HG02981 (cell line): ENCODE measurements at regions not wholly inside any gene's neighbourhood (a gene's known extent, or its start where the extent isn't known, plus 50 kb on each side); places are given as distances from the start of the nearest gene placed in this dataset.

Source experiments
- ATAC-seq: cut with Tn5 transposase; IDR thresholded peaks from one replicate; pipeline ENCODE4 v1.9.1; 2021; ENCODE audit warnings: mild to moderate bottlenecking, moderate library complexity; ENCODE audit not compliant: unreplicated experiment

DNA sequence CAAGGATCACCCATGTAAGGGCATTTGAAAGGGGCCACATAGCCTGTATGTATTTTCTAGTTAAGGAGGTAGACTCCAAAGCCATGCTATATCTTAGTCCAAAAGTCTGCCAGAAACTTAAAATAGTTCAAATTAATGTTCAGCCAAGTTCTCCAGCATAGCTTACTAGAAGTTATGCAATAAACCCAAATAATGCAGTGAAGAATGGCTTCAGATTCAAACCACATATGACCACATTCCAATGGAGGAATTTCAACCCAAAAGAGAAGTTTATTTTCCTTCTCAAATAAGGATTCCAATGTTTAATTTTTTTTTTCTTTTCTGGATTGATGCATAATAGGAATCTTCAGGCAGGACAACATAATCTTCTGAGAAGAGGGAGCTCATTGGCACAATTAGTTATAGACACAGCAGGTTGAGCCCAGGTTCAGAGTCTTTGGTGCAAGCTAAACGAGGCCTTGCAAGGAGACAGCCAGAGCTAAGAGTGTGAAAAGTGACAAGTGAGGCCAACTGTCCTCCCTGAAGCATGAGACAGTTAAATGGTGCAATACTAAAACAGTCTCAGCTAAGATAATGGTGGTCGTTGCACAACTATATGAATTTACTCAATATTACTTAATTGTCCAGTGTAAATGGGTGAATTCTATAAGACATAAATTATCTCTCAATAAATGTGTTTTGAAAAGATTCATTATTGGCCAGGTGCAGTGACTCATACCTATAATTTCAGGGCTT lies 598.8 kb upstream of the CDH4 start:
- ATAC-seq: no peak

DNA sequence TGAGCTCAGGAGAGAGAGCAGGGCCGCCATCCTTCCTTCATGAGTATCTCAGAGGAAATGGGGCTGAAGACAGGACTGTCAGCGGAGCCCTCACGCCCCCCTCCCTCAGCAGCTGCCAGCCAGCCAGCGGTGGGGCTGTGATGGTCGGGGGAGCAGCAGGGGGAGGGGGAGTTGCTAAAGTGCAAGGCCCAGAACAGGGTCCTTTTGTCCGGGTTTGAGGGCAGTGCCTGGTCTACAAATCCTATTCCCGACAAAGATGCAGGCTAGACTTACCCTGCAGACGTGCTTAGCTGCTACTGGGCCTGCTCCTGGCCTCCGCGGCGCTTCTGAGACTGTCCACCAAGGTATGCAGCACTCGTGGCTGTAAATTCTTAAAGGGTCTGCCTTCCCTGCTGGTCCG lies 593.4 kb upstream of the CDH4 start:
- ATAC-seq: no peak

DNA sequence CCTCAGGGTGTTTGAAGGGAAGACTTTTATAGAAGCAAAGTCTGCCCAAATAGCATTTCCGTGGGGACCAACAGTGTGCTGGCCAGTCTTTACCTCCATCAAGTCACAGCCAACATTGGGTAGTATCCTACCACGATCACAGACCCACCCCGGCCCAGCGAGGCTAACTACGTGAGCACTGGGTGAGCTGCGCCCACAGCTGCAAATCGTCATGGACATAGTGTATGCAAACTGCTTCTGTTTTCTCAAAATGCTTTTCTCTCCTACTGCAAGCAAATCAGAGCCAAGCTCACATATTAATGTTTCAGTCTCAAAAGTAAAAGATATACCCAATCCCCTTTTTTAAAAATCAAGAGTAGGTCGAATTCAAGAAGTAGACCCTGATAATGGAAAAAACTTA lies 592.8 kb upstream of the CDH4 start:
- no peak for ATAC-seq

DNA sequence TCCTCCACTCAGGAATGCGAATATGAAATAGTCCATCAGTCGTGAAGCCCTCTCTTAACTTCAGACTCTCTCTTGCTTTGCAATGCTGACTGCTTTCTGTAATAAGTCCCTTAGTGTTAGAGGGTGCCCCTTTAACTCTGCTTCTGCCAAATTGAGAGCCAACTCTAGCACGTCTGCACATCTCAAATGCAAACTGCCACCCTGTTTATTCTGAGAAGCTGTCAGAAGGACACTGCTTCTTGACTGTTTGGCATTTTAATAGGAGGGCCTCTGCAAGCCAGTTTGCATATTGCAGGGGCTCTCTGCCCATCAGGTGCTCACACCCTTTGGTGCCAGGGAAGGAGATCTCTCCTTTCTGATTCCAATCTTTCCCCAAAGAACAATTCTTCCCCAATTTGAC lies 589.8 kb upstream of the CDH4 start:
- no peak for ATAC-seq

DNA sequence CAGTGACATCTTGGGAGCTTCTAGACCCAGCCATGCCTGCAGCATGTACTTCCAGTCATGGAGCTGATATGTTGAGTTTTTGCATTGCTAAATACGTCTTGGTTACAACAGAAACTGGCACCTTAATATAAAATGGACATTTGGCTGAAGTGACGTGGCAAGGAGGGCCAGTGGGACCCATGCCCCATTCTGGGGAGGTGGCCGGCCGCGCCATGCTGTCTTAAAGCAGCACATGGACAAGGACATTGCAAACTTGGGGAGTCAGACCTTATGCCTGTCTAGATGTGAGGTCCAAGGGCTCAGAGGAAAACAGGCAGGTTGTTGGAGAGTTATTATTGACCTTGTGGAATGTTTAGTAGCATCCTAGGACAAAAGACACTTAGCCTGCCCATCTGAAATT lies 588.0 kb upstream of the CDH4 start:
- ATAC-seq: no peak

DNA sequence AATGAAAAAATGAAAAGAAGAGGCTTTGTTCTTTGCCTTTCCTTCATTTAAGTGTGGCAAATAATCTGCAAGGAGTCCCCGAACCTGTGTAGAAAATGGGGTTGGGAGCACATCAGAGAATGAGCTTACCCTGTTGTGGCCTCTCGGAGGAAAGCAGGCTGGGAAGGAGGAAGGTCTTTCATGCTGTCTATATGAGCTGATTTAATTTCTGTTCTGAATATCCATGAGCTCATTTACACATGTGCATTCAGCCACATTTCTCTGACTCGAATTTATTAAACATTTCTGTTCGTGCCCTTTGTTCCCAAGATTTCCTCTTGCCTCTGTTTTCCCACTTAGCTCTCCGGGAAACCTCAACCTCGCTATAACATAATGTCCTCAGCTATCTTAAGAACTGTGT lies 584.4 kb upstream of the CDH4 start:
- ATAC-seq: no peak

DNA sequence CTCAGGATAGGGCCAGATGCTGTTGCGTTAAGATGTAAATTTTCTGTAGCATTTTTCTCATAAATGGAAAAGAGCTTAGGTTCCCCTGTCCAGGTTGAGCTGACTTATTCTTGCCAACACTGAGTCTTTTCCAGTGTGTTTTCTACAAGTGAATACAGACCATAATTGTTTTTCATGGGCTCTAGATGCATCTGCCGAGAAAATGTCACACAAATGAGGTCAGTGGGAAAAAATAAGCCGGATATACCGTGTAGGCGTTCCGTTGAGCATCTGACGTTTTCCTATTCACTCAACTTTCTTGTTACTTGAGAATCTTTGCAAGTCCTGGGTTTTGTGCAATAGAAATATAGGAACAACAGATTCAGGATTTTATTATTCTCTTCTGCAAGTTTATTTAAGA lies 582.9 kb upstream of the CDH4 start:
- ATAC-seq: no peak

DNA sequence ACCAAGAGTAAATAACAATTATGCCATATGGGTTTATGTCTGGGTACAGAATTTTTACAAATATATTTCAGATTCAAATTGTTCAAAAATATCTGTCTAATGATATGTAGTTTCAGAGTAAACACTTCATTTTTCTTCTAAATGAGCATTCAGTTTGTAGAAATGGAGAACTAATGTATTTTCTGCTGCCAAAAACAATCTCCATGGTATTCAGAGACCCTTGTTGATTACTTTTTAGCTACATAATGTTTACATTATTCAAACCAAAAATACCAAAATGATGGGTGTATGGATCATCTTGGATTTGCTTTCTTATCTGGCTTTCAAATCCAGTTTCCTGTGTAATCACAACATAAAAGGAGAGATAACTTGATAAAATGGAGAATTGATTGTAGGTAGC lies 576.0 kb upstream of the CDH4 start:
- no peak for ATAC-seq

DNA sequence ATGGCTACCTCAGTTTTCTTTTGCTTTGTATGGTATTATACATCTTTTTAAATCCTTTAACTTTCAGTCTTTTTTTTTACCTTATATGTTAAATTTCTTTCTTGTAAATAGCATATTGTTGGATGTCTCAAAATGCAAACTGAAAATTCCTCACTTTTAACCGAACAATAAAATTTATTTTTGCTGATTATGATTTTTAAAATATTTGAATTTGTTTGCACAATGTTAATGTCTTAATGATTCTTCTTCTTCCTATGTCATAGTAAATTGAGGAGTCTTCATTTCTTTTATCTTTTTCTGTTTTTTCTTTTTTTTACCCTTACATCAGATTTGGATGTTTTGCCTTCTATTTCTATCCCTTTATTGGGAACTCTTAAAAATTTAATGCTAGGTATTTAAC lies 574.2 kb upstream of the CDH4 start:
- ATAC-seq: no peak

DNA sequence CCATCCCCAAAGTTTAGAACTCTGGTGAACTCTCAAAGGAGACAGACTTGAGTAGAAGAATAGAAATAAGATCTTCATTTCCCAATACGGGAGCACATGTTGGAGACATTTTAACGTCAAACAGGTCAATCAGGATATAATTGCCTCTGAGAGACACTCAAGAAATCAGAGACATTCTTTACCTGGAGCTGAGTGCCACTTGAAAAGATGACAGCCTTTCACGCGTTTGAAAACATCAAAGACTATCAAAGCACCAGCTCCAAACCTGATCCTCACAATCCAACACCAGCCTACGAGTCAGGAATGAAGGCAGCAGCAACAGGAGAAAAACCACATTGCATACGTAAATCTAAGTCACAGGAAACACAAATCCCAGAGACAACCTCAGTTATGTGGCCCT lies 571.5 kb upstream of the CDH4 start:
- ATAC-seq: no peak

DNA sequence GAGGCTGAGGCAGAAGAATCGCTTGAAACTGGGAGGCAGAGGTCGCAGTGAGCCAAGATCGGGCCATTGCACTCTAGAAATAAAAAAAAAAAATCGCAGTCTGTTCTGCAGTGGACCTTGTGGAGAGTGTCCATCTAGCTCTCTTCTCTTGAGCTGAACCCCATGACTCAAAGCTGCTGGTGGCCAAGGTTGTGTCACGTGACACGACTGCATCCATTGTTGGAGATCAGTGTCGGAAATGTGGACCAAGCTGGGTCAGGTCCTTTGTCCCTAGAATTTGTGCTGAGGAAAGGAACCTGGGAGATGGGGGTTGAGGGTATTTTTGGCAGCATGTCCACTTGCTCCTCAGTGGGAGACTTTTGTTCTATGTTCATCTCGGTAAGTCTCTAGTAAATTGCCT lies 564.8 kb upstream of the CDH4 start:
- no peak for ATAC-seq

DNA sequence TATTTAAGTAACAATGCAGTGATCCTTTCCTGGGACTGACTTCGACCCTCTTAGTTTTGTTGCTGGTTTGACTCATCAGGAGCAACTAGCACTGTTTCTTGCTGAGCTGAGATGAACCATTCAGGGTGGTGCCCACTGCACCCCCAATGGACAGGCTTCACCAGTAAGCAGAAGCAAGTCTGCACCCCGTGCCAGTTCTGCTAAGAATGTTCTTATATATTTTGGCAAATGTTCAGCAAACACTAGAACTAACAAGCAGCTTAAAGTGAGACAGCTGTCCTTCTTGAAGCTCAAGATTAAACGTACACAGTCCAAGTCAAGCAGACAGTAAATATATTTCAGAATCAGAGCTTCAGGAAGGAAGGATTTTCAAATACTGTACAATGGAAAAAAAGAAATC lies 561.3 kb upstream of the CDH4 start:
- ATAC-seq: no peak

DNA sequence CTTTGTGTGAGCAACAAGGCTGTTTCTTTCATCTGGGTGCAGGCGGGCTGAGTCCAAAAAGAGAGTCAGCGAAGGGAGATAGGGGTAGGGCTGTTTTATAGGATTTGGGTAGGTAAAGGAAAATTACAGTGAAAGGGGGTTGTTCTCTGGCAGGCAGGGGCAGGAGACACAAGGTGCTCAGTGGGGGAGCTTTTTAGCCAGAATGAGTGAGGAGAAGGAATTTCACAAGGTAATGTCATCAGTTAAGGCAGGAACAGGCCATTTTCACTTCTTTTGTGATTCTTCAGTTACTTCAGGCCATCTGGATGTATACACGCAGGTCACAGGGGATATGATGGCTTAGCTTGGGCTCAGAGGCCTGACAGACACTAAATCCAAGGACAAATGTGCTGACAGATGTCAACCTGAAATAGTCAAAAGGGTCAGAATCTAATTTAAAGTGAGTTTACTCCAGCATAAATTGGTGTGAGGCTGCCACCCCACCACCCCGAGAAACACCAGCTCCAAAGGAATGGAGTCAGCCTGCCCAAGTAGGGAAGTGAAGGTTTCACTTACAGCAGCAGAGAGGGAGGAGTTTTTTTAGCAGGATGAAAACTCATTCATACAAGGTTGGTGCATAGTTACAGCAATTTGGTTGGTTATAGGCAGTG lies 560.0 kb upstream of the CDH4 start:
- ATAC-seq: no peak

DNA sequence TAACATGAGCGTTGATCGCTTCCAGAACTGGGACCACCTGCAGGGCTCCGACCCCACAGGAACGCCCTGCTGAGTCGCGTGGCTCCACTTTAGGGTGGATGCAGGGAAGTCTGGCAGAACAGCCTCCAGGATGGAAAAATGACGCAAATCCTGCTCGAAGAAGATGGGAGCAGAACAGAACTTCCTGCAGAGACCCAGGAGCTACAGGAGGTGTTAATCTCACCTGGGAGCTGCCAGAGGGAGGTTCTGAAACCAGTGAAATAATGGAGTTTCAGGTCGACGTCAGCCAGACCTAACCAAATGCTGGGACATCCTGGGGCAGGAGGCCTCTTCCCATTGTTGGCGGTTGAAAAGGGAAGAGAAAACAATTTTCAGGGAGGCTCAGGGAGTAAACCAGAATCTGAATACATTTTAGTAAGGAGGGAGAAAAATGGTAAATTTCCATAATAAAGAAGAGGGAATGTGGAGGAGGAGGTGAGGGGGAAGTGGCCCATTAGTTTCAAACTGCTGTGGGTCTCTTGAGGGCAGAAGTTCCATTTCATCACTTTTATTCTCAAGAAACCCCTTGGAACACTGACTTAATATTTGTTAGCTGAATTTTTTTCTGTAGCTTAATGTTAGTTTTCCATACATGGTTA lies 558.4 kb upstream of the CDH4 start:
- no peak for ATAC-seq

DNA sequence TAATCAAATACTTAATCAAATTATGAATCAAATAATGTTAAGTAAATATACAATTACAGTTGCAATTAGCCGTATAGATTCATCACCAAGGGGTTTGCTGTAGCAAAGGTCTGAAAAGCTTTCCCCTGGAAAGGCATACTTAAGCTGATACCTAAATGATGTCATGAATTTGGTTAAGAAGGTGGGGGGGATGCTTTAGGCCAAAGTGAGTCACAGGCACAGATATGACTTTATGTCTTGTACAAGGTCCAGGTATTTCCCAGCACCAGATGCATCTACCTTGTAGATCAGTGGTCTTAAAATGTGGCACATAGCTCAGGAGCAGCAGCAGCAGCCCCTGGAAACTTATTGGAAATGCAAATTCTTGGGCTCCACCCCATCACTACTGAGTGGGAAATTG lies 557.3 kb upstream of the CDH4 start:
- ATAC-seq: no peak

DNA sequence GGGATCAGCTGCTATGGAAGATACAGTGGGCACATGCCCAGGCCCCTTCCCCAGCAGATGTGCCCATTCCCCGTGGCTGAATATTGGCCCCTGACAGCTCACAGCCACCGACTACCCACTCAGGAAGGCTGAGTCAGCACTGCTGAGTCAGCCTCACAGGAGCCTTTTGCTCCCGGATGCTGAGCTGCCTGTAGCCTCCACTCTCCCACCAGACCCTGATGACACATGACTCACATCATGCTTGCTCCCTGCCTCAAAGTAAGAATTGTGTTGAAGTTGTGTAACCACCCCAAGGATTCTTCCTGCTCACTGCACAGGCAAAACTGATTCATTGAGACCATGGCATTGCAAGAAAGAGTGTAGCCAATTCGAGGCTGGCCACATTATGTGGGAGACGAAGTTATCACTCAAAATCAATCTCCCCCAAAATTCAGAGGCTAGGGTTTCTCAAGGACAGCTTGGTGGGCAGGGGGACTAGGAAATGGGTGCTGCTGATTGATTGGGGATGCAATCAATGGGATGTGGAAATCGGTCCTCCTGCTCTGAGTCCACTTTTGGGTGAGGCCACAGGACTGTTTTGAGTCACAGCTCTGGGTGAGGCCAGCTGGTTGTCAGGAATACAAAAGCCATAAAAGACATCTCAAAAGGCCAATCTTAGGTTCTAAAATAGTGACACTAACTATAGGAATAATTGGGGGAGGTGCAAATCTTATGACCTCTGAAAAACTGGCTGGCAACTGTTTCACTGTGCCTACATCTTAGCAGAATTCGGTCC lies 556.6 kb upstream of the CDH4 start:
- no peak for ATAC-seq

DNA sequence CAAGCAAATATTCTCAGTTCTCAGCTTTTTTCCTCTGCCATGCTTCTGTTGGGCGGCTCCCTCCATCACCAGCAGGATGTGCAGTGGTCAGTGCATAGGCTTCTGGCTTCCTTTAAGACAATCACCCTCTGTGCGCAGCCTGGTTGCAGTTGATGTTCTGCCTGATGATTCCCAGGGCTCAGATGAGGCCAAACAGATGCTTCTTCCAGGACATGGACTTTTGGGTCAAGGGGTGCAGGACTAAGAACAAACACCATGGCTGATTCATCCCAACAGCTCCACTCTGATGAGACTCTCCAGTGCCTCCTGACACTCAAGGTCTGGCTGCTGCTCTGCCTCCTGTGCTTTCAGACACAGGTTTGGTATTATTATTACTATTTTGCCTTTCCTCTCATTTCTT lies 554.8 kb upstream of the CDH4 start:
- ATAC-seq: no peak

DNA sequence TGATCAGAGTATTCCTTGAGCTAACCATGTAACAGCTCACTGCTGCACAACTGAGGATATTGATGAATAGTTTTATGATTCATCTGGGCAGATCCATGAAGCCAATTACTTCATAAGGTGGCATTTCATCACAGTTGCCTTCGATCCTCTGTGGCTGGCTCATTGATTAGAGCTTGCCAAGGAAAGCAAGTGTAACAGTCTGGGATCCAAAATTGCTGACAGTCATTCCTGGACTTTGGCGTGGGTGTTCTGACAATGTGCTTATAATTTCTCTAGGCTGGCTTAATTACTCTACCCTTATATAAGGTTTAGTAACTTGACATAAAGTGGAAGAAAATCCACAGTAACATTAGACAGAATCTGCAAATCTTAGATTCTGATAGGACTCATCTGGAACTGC lies 551.3 kb upstream of the CDH4 start:
- no peak for ATAC-seq

DNA sequence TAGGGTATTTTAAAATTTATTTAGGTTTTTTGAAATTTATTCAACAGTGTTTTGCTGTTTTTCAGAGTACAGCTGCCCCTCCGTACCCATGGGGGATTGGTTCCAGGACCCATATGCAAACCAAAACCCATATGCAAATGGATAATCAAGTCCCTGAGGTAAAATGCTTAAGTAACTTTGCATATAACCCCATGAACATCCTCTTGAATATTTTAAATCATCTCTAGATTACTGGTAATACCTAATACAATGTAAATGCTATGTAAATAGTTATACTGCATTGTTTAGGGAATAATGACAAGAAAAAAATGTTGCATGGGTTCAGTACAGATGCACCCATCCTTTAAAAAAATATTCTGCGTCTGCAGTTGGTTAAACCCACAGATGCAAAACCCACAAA lies 547.9 kb upstream of the CDH4 start:
- ATAC-seq: no peak

DNA sequence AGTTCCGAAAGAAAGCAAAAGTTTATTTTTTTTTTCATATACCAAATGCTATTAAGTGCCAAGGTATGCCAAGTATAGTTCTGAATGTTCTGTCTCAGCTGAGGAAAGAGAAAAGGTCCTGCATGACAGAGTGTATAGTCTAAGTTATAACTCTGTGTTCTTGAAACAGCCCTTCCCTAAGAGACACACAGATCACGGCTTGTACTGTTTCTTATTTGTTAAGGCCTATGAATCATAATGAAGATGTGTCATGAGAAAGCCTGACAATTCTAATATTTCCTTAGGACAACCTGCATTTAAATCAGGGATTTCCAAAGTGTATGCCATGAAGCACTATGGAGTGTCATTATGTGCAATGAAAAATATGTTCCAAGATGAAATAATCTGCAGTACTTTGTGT lies 538.7 kb upstream of the CDH4 start:
- no peak for ATAC-seq

DNA sequence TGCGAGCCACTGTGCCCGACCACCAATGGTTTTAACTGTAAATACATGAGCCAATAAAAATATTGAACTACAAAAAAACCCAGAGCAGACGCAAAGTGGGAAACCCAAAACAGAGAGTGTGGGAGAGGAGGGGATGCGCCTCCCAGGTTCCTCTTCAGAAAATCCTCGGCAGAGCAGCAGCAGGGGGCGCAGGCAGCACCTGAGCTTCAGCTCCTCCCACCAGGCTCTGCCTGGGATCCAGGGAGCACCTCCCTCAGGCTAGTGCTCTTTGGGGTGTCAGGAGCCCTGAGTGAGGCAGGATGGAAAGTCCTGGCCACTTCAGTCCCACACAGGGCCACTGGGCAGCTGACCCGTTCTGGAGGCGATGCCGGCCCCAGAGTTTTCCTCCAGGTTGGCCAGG lies 536.9 kb upstream of the CDH4 start:
- ATAC-seq: no peak
